Activated CD4-positive, alpha-beta memory T cell treated with anti-CD3 and anti-CD28 coated beads, Interleukin-2, amount 10 ng/mL, durations not matched to agents 7 days and 5 days (primary cell): ENCODE measurements at regions not wholly inside any gene's neighbourhood (a gene's known extent, or its start where the extent isn't known, plus 50 kb on each side); places are given as distances from the start of the nearest gene placed in this dataset.
"Not testable (repeated sequence)": the region's sequence is repeated elsewhere in the genome, so short reads cannot be mapped to it uniquely, and the experiment has no call there.

ENCODE experiments used
- CTCF ChIA-PET: fragments of 350-600 bp; sonication (Branson Sonifier 250); formaldehyde crosslinking; loops from one replicate; lab custom pipeline; 2021; ENCODE audit warnings: antibody characterized with exemption, inconsistent platforms; lab: Charles Lee
- POLR2A ChIA-PET: fragments of 350-600 bp; sonication (Branson Sonifier 250); formaldehyde crosslinking; loops from one replicate; lab custom pipeline; 2021; ENCODE audit warnings: antibody characterized with exemption; lab: Charles Lee
- DNase-seq: peaks from one replicate; pipeline ENCODE4 v3.0.0-alpha.2; 2020
- H3K27ac Mint-ChIP-seq: one replicate; pipeline ENCODE4 v1.8.0; 2021; ENCODE audit warnings: mild to moderate bottlenecking, mixed read lengths
- H3K27me3 Mint-ChIP-seq: one replicate; pipeline ENCODE4 v1.8.0; 2021; ENCODE audit warnings: mixed read lengths
- H3K36me3 Mint-ChIP-seq: one replicate; pipeline ENCODE4 v1.8.0; 2021; ENCODE audit warnings: low read depth, mixed read lengths
- H3K4me1 Mint-ChIP-seq: one replicate; pipeline ENCODE4 v1.8.0; 2021; ENCODE audit warnings: mixed read lengths
- H3K4me3 Mint-ChIP-seq: one replicate; pipeline ENCODE4 v1.8.0; 2021; ENCODE audit warnings: mild to moderate bottlenecking, mixed read lengths
- H3K9me3 Mint-ChIP-seq: one replicate; pipeline ENCODE4 v1.8.0; 2021; ENCODE audit warnings: mixed read lengths

- Mint-ChIP-seq H3K4me1 (no peaks in the 10 kb centered on the region), H3K9me3 (no peaks in the 10 kb centered on the region), H3K36me3 (no peaks in the 10 kb centered on the region), H3K27ac (no peak overlapping the region), H3K4me3 (no peak overlapping the region), H3K27me3 (no peaks in the 10 kb centered on the region)
- no peak for DNase-seq
- CTCF ChIA-PET, result no interaction called here
- POLR2A ChIA-PET, result no interaction called here
These were observed 244.3 kb upstream of the NRIP1 start for GRCh38 chr21:15309022-15309590.

- no peaks in the 10 kb centered on the region for H3K36me3 Mint-ChIP-seq
- H3K4me1 Mint-ChIP-seq, result no peaks in the 10 kb centered on the region
- no peaks in the 10 kb centered on the region for H3K9me3 Mint-ChIP-seq
- H3K27me3 Mint-ChIP-seq, result no peaks in the 10 kb centered on the region
- no peak for DNase-seq
- no peak overlapping the region for H3K27ac Mint-ChIP-seq
- CTCF ChIA-PET, result no interaction called here
- POLR2A ChIA-PET, result no interaction called here
- H3K4me3 Mint-ChIP-seq, result no peak overlapping the region
These were observed 244.9 kb upstream of the NRIP1 start for GRCh38 chr21:15309721-15310120.

GRCh38 chr21:15311510-15311909 lies 246.7 kb upstream of the NRIP1 start:
- no peaks in the 10 kb centered on the region for H3K36me3 Mint-ChIP-seq
- ChIA-PET CTCF (no interaction called here), POLR2A (no interaction called here)
- no peak overlapping the region for H3K27ac Mint-ChIP-seq
- DNase-seq, result no peak
- no peak overlapping the region for H3K4me3 Mint-ChIP-seq
- no peaks in the 10 kb centered on the region for H3K27me3 Mint-ChIP-seq
- no peaks in the 10 kb centered on the region for H3K9me3 Mint-ChIP-seq
- no peaks in the 10 kb centered on the region for H3K4me1 Mint-ChIP-seq

- DNase-seq, POLR2A ChIA-PET, H3K4me3 Mint-ChIP-seq, H3K36me3 Mint-ChIP-seq, H3K27me3 Mint-ChIP-seq, H3K27ac Mint-ChIP-seq, H3K9me3 Mint-ChIP-seq, H3K4me1 Mint-ChIP-seq, CTCF ChIA-PET: not testable (repeated sequence)
These were observed 252.2 kb upstream of the NRIP1 start for GRCh38 chr21:15317034-15317433.

GRCh38 chr21:15319727-15320126 lies 254.9 kb upstream of the NRIP1 start:
- POLR2A ChIA-PET, result no interaction called here
- CTCF ChIA-PET, result no interaction called here
- no peaks in the 10 kb centered on the region for H3K27me3 Mint-ChIP-seq

GRCh38 chr21:15324542-15324941 lies 259.7 kb upstream of the NRIP1 start:
- no peaks in the 10 kb centered on the region for H3K27me3 Mint-ChIP-seq
- H3K4me3 Mint-ChIP-seq, result no peak overlapping the region
- H3K9me3 Mint-ChIP-seq, result no peaks in the 10 kb centered on the region
- no peaks in the 10 kb centered on the region for H3K4me1 Mint-ChIP-seq
- ChIA-PET CTCF (no interaction called here), POLR2A (no interaction called here)
- H3K27ac Mint-ChIP-seq, result no peak overlapping the region
- DNase-seq, result no peak
- no peaks in the 10 kb centered on the region for H3K36me3 Mint-ChIP-seq

More at GRCh38 chr21:15319727-15320126, 254.9 kb upstream of the NRIP1 start:
- Mint-ChIP-seq H3K36me3 (no peaks in the 10 kb centered on the region), H3K4me3 (no peak overlapping the region), H3K27ac (no peak overlapping the region), H3K4me1 (no peaks in the 10 kb centered on the region), H3K9me3 (no peaks in the 10 kb centered on the region)
- DNase-seq, result no peak

GRCh38 chr21:15326032-15326867 lies 261.4 kb upstream of the NRIP1 start:
- CTCF ChIA-PET, result no interaction called here

GRCh38 chr21:15327637-15328265 lies 263.0 kb upstream of the NRIP1 start:
- no peaks in the 10 kb centered on the region for H3K36me3 Mint-ChIP-seq
- H3K27ac Mint-ChIP-seq, result no peak overlapping the region
- H3K9me3 Mint-ChIP-seq, result no peaks in the 10 kb centered on the region
- ChIA-PET POLR2A (no interaction called here), CTCF (no interaction called here)
- no peaks in the 10 kb centered on the region for H3K27me3 Mint-ChIP-seq
- DNase-seq, result no peak
- H3K4me1 Mint-ChIP-seq, result no peaks in the 10 kb centered on the region
- no peak overlapping the region for H3K4me3 Mint-ChIP-seq

More at GRCh38 chr21:15326032-15326867, 261.4 kb upstream of the NRIP1 start:
- Mint-ChIP-seq H3K27ac (no peak overlapping the region), H3K36me3 (no peaks in the 10 kb centered on the region), H3K4me1 (no peaks in the 10 kb centered on the region), H3K9me3 (no peaks in the 10 kb centered on the region), H3K27me3 (no peaks in the 10 kb centered on the region), H3K4me3 (no peak overlapping the region)
- POLR2A ChIA-PET, result no interaction called here
- DNase-seq, result no peak

- DNase-seq, result no peak
- Mint-ChIP-seq H3K27ac (no peak overlapping the region), H3K4me1 (no peaks in the 10 kb centered on the region), H3K36me3 (no peaks in the 10 kb centered on the region), H3K9me3 (no peaks in the 10 kb centered on the region), H3K27me3 (no peaks in the 10 kb centered on the region), H3K4me3 (no peak overlapping the region)
- ChIA-PET POLR2A (no interaction called here), CTCF (no interaction called here)
These were observed 264.4 kb upstream of the NRIP1 start for GRCh38 chr21:15329191-15329590.

GRCh38 chr21:15330872-15331271 lies 266.1 kb upstream of the NRIP1 start:
- Mint-ChIP-seq H3K9me3 (no peaks in the 10 kb centered on the region), H3K36me3 (no peaks in the 10 kb centered on the region), H3K27me3 (no peaks in the 10 kb centered on the region), H3K27ac (no peak overlapping the region), H3K4me3 (no peak overlapping the region), H3K4me1 (no peaks in the 10 kb centered on the region)
- POLR2A ChIA-PET, result no interaction called here
- no peak for DNase-seq
- CTCF ChIA-PET, result no interaction called here

GRCh38 chr21:15332572-15332971 lies 267.8 kb upstream of the NRIP1 start:
- POLR2A ChIA-PET, result no interaction called here

GRCh38 chr21:15333136-15333710 lies 268.4 kb upstream of the NRIP1 start:
- ChIA-PET CTCF (interaction anchor here (1.4 kb wide), 1 partner anchor 149 kb away, joined by 3 read pairs; no protein-coding TSS in a partner anchor), POLR2A (no interaction called here)
- Mint-ChIP-seq H3K4me1 (no peaks in the 10 kb centered on the region), H3K27ac (no peak overlapping the region), H3K36me3 (no peaks in the 10 kb centered on the region), H3K4me3 (no peak overlapping the region), H3K9me3 (no peaks in the 10 kb centered on the region), H3K27me3 (no peaks in the 10 kb centered on the region)
- DNase-seq, result no peak

More at GRCh38 chr21:15332572-15332971, 267.8 kb upstream of the NRIP1 start:
- H3K9me3 Mint-ChIP-seq, result no peaks in the 10 kb centered on the region
- CTCF ChIA-PET, result interaction anchor here (1.4 kb wide), 1 partner anchor 150 kb away, joined by 3 read pairs; no protein-coding TSS in a partner anchor
- H3K27me3 Mint-ChIP-seq, result no peaks in the 10 kb centered on the region
- no peaks in the 10 kb centered on the region for H3K4me1 Mint-ChIP-seq
- H3K4me3 Mint-ChIP-seq, result no peak overlapping the region
- H3K27ac Mint-ChIP-seq, result no peak overlapping the region
- no peaks in the 10 kb centered on the region for H3K36me3 Mint-ChIP-seq
- no peak for DNase-seq

GRCh38 chr21:15333951-15334350 lies 269.2 kb upstream of the NRIP1 start:
- Mint-ChIP-seq H3K27me3 (no peaks in the 10 kb centered on the region), H3K9me3 (no peaks in the 10 kb centered on the region), H3K4me1 (no peaks in the 10 kb centered on the region), H3K27ac (no peak overlapping the region), H3K4me3 (no peak overlapping the region), H3K36me3 (no peaks in the 10 kb centered on the region)
- CTCF ChIA-PET, result interaction anchor here (1.4 kb wide), 1 partner anchor 148 kb away, joined by 3 read pairs; no protein-coding TSS in a partner anchor
- no peak for DNase-seq
- POLR2A ChIA-PET, result no interaction called here
